ENCODE measurements at regions not wholly inside any gene's neighbourhood (a gene's known extent, or its start where the extent isn't known, plus 50 kb on each side); places are given as distances from the start of the nearest gene placed in this dataset.
"Not testable (repeated sequence)": the region's sequence is repeated elsewhere in the genome, so short reads cannot be mapped to it uniquely, and the experiment has no call there.

DNA sequence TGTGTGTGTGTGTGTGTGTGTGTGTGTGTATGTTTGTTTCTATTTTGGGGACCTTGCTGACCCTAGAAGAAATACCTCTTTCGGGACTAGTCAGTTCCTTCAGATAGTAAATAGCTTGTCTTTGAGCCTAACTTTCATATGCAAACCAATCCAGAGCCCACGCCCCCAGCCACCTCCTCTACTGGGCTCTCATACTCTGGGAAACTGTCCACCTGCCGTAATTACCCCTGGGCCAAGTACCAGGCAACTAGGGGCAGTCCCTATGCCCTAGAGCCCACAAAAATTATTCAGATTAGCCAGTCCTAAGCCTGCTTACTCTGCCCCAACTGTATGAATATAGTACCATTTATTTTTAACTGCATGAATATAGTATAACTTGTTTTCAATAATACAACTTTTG, 970.4 kb downstream of the EPHA4 start:
- no peaks in the 10 kb centered on the region for H3K9me2 ChIP-seq (replicated peaks; ENCODE audit: insufficient read depth)
- no peaks in the 10 kb centered on the region for H3K27me3 ChIP-seq
- no peaks in the 10 kb centered on the region for H3K4me1 ChIP-seq (ENCODE audit: insufficient read depth)
- WGBS (ENCODE audit: low lambda C conversion rate, missing lambda C conversion rate) = 63% methylated on average over 3 of the region's 3 CpGs
- H3K9me3 ChIP-seq (ENCODE audit: low read depth) = no peaks in the 10 kb centered on the region
- H3K27ac ChIP-seq = no peak overlapping the region
- no peaks in the 10 kb centered on the region for H4K20me1 ChIP-seq (ENCODE audit: insufficient read depth, poor library complexity, severe bottlenecking)
- TF ChIP-seq EZH2 (IDR thresholded peaks at IDR 0.05; ENCODE audit: borderline replicate concordance) (no peak), EZH2phosphoT487 (IDR thresholded peaks at IDR 0.05; ENCODE audit: low read depth, severe bottlenecking, unreplicated experiment) (no peak)
- TF ChIP-seq, protein P1, sequence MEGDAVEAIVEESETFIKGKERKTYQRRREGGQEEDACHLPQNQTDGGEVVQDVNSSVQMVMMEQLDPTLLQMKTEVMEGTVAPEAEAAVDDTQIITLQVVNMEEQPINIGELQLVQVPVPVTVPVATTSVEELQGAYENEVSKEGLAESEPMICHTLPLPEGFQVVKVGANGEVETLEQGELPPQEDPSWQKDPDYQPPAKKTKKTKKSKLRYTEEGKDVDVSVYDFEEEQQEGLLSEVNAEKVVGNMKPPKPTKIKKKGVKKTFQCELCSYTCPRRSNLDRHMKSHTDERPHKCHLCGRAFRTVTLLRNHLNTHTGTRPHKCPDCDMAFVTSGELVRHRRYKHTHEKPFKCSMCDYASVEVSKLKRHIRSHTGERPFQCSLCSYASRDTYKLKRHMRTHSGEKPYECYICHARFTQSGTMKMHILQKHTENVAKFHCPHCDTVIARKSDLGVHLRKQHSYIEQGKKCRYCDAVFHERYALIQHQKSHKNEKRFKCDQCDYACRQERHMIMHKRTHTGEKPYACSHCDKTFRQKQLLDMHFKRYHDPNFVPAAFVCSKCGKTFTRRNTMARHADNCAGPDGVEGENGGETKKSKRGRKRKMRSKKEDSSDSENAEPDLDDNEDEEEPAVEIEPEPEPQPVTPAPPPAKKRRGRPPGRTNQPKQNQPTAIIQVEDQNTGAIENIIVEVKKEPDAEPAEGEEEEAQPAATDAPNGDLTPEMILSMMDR (IDR thresholded peaks at IDR 0.05; ENCODE audit: poor library complexity) = no peak
- DNase-seq (ENCODE audit: low spot score) = no peak
- no peak overlapping the region for H3K4me2 ChIP-seq
- no peak overlapping the region for H3K4me3 ChIP-seq
- H2AFZ ChIP-seq = no peak overlapping the region
- no peaks in the 10 kb centered on the region for H3K79me2 ChIP-seq
- no peaks in the 10 kb centered on the region for H3K36me3 ChIP-seq (replicated peaks; ENCODE audit: insufficient read depth, low read depth)

DNA sequence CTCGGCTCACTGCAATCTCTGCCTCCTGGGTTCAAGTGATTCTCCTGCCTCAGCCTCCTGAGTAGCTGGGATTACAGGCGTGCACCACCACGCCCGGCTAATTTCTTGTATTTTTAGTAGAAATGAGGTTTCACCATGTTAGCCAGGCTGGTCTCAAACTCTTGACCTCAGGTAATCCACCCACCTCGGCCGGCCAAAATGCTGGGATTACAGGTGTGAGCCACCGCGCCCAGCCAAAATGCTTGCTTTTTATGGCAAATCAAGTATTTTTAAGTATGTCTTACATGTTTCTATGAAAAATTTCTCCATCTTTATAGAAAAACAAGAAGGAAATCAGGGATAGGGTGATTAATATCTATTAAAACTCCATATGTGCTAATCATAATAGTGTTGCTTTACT, 959.1 kb downstream of the EPHA4 start:
- 97% methylated on average over 8 of the region's 8 CpGs for WGBS (ENCODE audit: low lambda C conversion rate, missing lambda C conversion rate)
- not testable (repeated sequence) for H3K27ac ChIP-seq; H3K4me2 ChIP-seq; H3K9me2 ChIP-seq (replicated peaks; ENCODE audit: insufficient read depth); H3K27me3 ChIP-seq; H3K36me3 ChIP-seq (replicated peaks; ENCODE audit: insufficient read depth, low read depth); H2AFZ ChIP-seq; DNase-seq (ENCODE audit: low spot score); H3K9me3 ChIP-seq (ENCODE audit: low read depth); H4K20me1 ChIP-seq (ENCODE audit: insufficient read depth, poor library complexity, severe bottlenecking); H3K4me1 ChIP-seq (ENCODE audit: insufficient read depth); H3K79me2 ChIP-seq; H3K4me3 ChIP-seq

DNA sequence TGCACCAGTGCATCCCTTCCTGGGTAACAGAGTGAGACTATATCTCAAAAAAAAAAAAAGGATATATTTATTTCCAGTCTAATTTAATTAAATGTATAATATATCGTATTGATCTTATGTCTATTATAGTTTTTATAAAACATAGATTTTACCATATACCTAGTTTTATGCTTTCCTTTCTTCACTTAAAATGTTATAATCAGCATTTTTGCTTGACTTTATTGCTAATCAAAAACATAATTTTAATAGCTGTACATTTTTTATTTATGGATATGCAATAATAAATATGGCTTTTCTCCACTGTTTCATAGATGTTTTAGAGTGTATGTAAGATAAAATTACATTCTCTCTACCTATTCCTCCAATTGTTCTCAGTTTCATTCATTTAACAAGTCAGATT, 958.0 kb downstream of the EPHA4 start:
- no peak overlapping the region for H3K27ac ChIP-seq
- H3K27me3 ChIP-seq = no peaks in the 10 kb centered on the region
- no peak overlapping the region for H3K4me3 ChIP-seq
- no peak for DNase-seq (ENCODE audit: low spot score)
- no peaks in the 10 kb centered on the region for H4K20me1 ChIP-seq (ENCODE audit: insufficient read depth, poor library complexity, severe bottlenecking)
- no peaks in the 10 kb centered on the region for H3K79me2 ChIP-seq
- no peak overlapping the region for H3K4me2 ChIP-seq
- 100% methylated on average over 1 of the region's 1 CpG for WGBS (ENCODE audit: low lambda C conversion rate, missing lambda C conversion rate)
- no peaks in the 10 kb centered on the region for H3K36me3 ChIP-seq (replicated peaks; ENCODE audit: insufficient read depth, low read depth)
- H3K9me3 ChIP-seq (ENCODE audit: low read depth) = no peaks in the 10 kb centered on the region
- H2AFZ ChIP-seq = no peak overlapping the region
- TF ChIP-seq, protein P1 (IDR thresholded peaks at IDR 0.05; ENCODE audit: poor library complexity) = no peak
- TF ChIP-seq EZH2phosphoT487 (IDR thresholded peaks at IDR 0.05; ENCODE audit: low read depth, severe bottlenecking, unreplicated experiment) (no peak), EZH2 (IDR thresholded peaks at IDR 0.05; ENCODE audit: borderline replicate concordance) (no peak)
- no peaks in the 10 kb centered on the region for H3K9me2 ChIP-seq (replicated peaks; ENCODE audit: insufficient read depth)
- H3K4me1 ChIP-seq (ENCODE audit: insufficient read depth) = no peaks in the 10 kb centered on the region

DNA sequence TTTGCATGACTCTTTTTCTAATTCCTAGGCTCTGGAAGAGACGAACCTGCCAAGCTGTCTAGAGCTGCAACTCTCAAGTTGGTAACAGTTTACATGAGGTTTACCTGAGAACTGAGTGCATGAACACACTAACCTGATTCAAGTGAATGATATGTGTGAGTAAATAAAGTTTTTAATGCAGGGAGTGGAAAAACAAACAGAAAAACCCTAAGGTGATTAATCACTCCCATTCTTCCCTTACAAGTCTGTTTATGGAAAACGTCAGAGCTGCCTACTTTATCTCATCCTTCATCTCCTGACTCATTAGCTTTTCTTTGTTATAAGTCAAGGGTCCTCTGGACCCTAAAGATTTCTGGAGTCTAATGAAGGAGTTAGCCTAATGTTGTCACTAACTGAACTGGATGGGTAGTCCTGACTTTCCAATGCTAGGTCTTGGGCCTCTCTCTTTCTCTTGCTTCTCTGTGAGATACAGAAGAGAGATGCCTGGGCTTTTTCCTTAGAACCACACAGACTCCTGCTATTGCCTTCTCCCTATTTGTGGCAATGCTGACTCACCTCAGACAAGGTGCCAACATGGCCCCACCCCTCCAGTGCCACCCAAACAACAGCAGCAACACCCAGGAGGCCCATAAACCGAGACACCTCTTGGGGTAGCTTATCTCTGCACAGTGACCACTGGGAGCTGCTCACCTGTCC, 952.4 kb downstream of the EPHA4 start:
- 49% methylated on average over 3 of the region's 3 CpGs for WGBS (ENCODE audit: low lambda C conversion rate, missing lambda C conversion rate)
- no peaks in the 10 kb centered on the region for H4K20me1 ChIP-seq (ENCODE audit: insufficient read depth, poor library complexity, severe bottlenecking)
- TF ChIP-seq EZH2 (IDR thresholded peaks at IDR 0.05; ENCODE audit: borderline replicate concordance) (no peak), EZH2phosphoT487 (IDR thresholded peaks at IDR 0.05; ENCODE audit: low read depth, severe bottlenecking, unreplicated experiment) (no peak)
- TF ChIP-seq, protein P1 (IDR thresholded peaks at IDR 0.05; ENCODE audit: poor library complexity) = no peak
- no peaks in the 10 kb centered on the region for H3K36me3 ChIP-seq (replicated peaks; ENCODE audit: insufficient read depth, low read depth)
- H3K27me3 ChIP-seq = no peaks in the 10 kb centered on the region
- DNase-seq (ENCODE audit: low spot score) = peak; percentile 27
- no peak overlapping the region for H3K4me2 ChIP-seq
- H2AFZ ChIP-seq = no peak overlapping the region
- H3K9me3 ChIP-seq (ENCODE audit: low read depth) = no peaks in the 10 kb centered on the region
- no peaks in the 10 kb centered on the region for H3K9me2 ChIP-seq (replicated peaks; ENCODE audit: insufficient read depth)
- H3K79me2 ChIP-seq = no peaks in the 10 kb centered on the region
- H3K4me3 ChIP-seq = no peak overlapping the region
- peak overlapping the region; percentile 32 for H3K27ac ChIP-seq
- H3K4me1 ChIP-seq (ENCODE audit: insufficient read depth) = no peaks in the 10 kb centered on the region

Data from hepatocyte (in vitro differentiated cells).